Colonic mucosa (tissue), 4 donors: ENCODE measurements at regions not wholly inside any gene's neighbourhood (a gene's known extent, or its start where the extent isn't known, plus 50 kb on each side); places are given as distances from the start of the nearest gene placed in this dataset.

Source experiments
- DNase-seq: peaks from one replicate; pipeline ENCODE4 v3.0.0-alpha.2; 2020
- H3K27ac ChIP-seq: fragments of 200-600 bp; one replicate; pipeline ENCODE4 v1.8.0; 2021
- H3K27me3 ChIP-seq: fragments of 200-600 bp; one replicate; pipeline ENCODE4 v1.8.0; 2021
- H3K36me3 ChIP-seq: fragments of 200-600 bp; one replicate; pipeline ENCODE4 v1.8.0; 2021
- H3K4me1 ChIP-seq: fragments of 200-600 bp; one replicate; pipeline ENCODE4 v1.8.0; 2021; ENCODE audit warnings: mild to moderate bottlenecking
- H3K4me3 ChIP-seq: fragments of 200-600 bp; one replicate; pipeline ENCODE4 v1.8.0; 2021
- H3K9ac ChIP-seq, 2 donors: one replicate each; pipeline ENCODE4 v1.7.0; 2013; ENCODE audit warnings: control low read depth in 2 of 2, low read depth in 2 of 2, low read length in 2 of 2
- H3K9me3 ChIP-seq: fragments of 200-600 bp; one replicate; pipeline ENCODE4 v1.8.0; 2021
- CTCF ChIP-seq: fragments of 200-600 bp; IDR thresholded peaks from one replicate; pipeline ENCODE4 v1.8.0; 2022; ENCODE audit warnings: antibody characterized with exemption, mild to moderate bottlenecking
- intact Hi-C: fragments of 100-400 bp; cut with DNase I; formaldehyde crosslinking; loops from one replicate; pipeline ENCODE4 v1.14.1; 2022
- donor health status: healthy.
- donor health status: DM: no; HTN: no; CAD: no.
- donor health status: DM: no; HTN: no; CAD: no.

- no peak overlapping the region for H3K4me3 ChIP-seq
- H3K27me3 ChIP-seq = no peaks in the 10 kb centered on the region
- H3K9ac ChIP-seq = no peak overlapping the region
- H3K4me1 ChIP-seq = no peaks in the 10 kb centered on the region
- H3K36me3 ChIP-seq = no peaks in the 10 kb centered on the region
- TF ChIP-seq CTCF = no peak
- H3K27ac ChIP-seq = no peak overlapping the region
- no peak for DNase-seq
- H3K9me3 ChIP-seq = no peaks in the 10 kb centered on the region
- intact Hi-C loops = no loop called here
Observed at GRCh38 chrX:113033966-113034680, 193.5 kb upstream of the AMOT start.

- H3K4me3 ChIP-seq = no peak overlapping the region
- H3K27ac ChIP-seq = no peak overlapping the region
- no peaks in the 10 kb centered on the region for H3K36me3 ChIP-seq
- intact Hi-C loops = no loop called here
- TF ChIP-seq CTCF = no peak
- no peaks in the 10 kb centered on the region for H3K27me3 ChIP-seq
- H3K4me1 ChIP-seq = no peaks in the 10 kb centered on the region
- DNase-seq = no peak
- no peak overlapping the region for H3K9ac ChIP-seq
- no peaks in the 10 kb centered on the region for H3K9me3 ChIP-seq
Observed at GRCh38 chrX:113019958-113020357, 179.3 kb upstream of the AMOT start.

- H3K27me3 ChIP-seq = no peaks in the 10 kb centered on the region
- no peaks in the 10 kb centered on the region for H3K9me3 ChIP-seq
- no peak overlapping the region for H3K27ac ChIP-seq
- no peak overlapping the region for H3K4me3 ChIP-seq
- H3K4me1 ChIP-seq = no peaks in the 10 kb centered on the region
- TF ChIP-seq CTCF = no peak
- intact Hi-C loops = no loop called here
- no peak overlapping the region for H3K9ac ChIP-seq
- no peaks in the 10 kb centered on the region for H3K36me3 ChIP-seq
- no peak for DNase-seq
Observed at GRCh38 chrX:113009837-113010236, 169.2 kb upstream of the AMOT start.

- H3K4me3 ChIP-seq = no peak overlapping the region
- H3K9me3 ChIP-seq = no peaks in the 10 kb centered on the region
- TF ChIP-seq CTCF = no peak
- H3K4me1 ChIP-seq = no peaks in the 10 kb centered on the region
- intact Hi-C loops = no loop called here
- no peak overlapping the region for H3K27ac ChIP-seq
- no peak for DNase-seq
- no peaks in the 10 kb centered on the region for H3K36me3 ChIP-seq
- no peak overlapping the region for H3K9ac ChIP-seq
- no peaks in the 10 kb centered on the region for H3K27me3 ChIP-seq
Observed at GRCh38 chrX:113009029-113009428, 168.4 kb upstream of the AMOT start.

- H3K27ac ChIP-seq = no peak overlapping the region
- H3K4me1 ChIP-seq = no peaks in the 10 kb centered on the region
- H3K9ac ChIP-seq = no peak overlapping the region
- H3K9me3 ChIP-seq = no peaks in the 10 kb centered on the region
- DNase-seq = no peak
- H3K36me3 ChIP-seq = no peaks in the 10 kb centered on the region
- no peak overlapping the region for H3K4me3 ChIP-seq
- H3K27me3 ChIP-seq = no peaks in the 10 kb centered on the region
- no peak for TF ChIP-seq CTCF
- intact Hi-C loops = no loop called here
Observed at GRCh38 chrX:113001836-113002235, 161.2 kb upstream of the AMOT start.
